ENCODE measurements at regions not wholly inside any gene's neighbourhood (a gene's known extent, or its start where the extent isn't known, plus 50 kb on each side); places are given as distances from the start of the nearest gene placed in this dataset.

GRCh38 chr18:10044054-10044453, 130.2 kb downstream of the VAPA start:
- Mint-ChIP-seq H3K36me3 (no peaks in the 10 kb centered on the region), H3K4me1 (no peaks in the 10 kb centered on the region), H3K27me3 (no peaks in the 10 kb centered on the region), H3K27ac (no peak overlapping the region), H3K9me3 (peaks cover 10% of the 10 kb centered on the region), H3K4me3 (no peak overlapping the region)
- CTCF ChIA-PET, result no interaction called here
- DNase-seq, result no peak

GRCh38 chr18:10045296-10045891, 131.6 kb downstream of the VAPA start:
- Mint-ChIP-seq H3K27ac (no peak overlapping the region), H3K4me3 (no peak overlapping the region), H3K36me3 (no peaks in the 10 kb centered on the region), H3K27me3 (no peaks in the 10 kb centered on the region), H3K4me1 (no peaks in the 10 kb centered on the region), H3K9me3 (peaks cover 10% of the 10 kb centered on the region)
- no peak for DNase-seq
- CTCF ChIA-PET, result no interaction called here

GRCh38 chr18:10046178-10046807, 132.5 kb downstream of the VAPA start:
- Mint-ChIP-seq H3K27me3 (no peaks in the 10 kb centered on the region), H3K4me3 (no peak overlapping the region), H3K9me3 (peaks cover 10% of the 10 kb centered on the region), H3K27ac (no peak overlapping the region), H3K36me3 (no peaks in the 10 kb centered on the region), H3K4me1 (no peaks in the 10 kb centered on the region)
- no peak for DNase-seq
- CTCF ChIA-PET, result no interaction called here

GRCh38 chr18:10047237-10047636, 133.4 kb downstream of the VAPA start:
- no peak for DNase-seq
- no peaks in the 10 kb centered on the region for H3K4me1 Mint-ChIP-seq
- no peaks in the 10 kb centered on the region for H3K27me3 Mint-ChIP-seq
- peaks cover 5% of the 10 kb centered on the region for H3K9me3 Mint-ChIP-seq
- H3K27ac Mint-ChIP-seq, result no peak overlapping the region
- H3K36me3 Mint-ChIP-seq, result no peaks in the 10 kb centered on the region
- CTCF ChIA-PET, result no interaction called here
- no peak overlapping the region for H3K4me3 Mint-ChIP-seq

GRCh38 chr18:10049747-10050146, 135.9 kb downstream of the VAPA start:
- no peaks in the 10 kb centered on the region for H3K36me3 Mint-ChIP-seq
- no peak overlapping the region for H3K27ac Mint-ChIP-seq
- H3K9me3 Mint-ChIP-seq, result no peaks in the 10 kb centered on the region
- no peak for DNase-seq
- no peaks in the 10 kb centered on the region for H3K4me1 Mint-ChIP-seq
- no peaks in the 10 kb centered on the region for H3K27me3 Mint-ChIP-seq
- H3K4me3 Mint-ChIP-seq, result no peak overlapping the region
- CTCF ChIA-PET, result no interaction called here

- H3K27me3 Mint-ChIP-seq, result no peaks in the 10 kb centered on the region
- H3K9me3 Mint-ChIP-seq, result no peaks in the 10 kb centered on the region
- H3K4me3 Mint-ChIP-seq, result no peak overlapping the region
- H3K27ac Mint-ChIP-seq, result no peak overlapping the region
- H3K4me1 Mint-ChIP-seq, result no peaks in the 10 kb centered on the region
- no peak for DNase-seq
- no peaks in the 10 kb centered on the region for H3K36me3 Mint-ChIP-seq
- CTCF ChIA-PET, result no interaction called here
Measured at GRCh38 chr18:10050956-10051355, 137.1 kb downstream of the VAPA start.

- H3K27me3 Mint-ChIP-seq, result no peaks in the 10 kb centered on the region
- CTCF ChIA-PET, result no interaction called here
- H3K9me3 Mint-ChIP-seq, result no peaks in the 10 kb centered on the region
- H3K4me3 Mint-ChIP-seq, result no peak overlapping the region
- no peak overlapping the region for H3K27ac Mint-ChIP-seq
- no peaks in the 10 kb centered on the region for H3K4me1 Mint-ChIP-seq
- no peak for DNase-seq
- no peaks in the 10 kb centered on the region for H3K36me3 Mint-ChIP-seq
Measured at GRCh38 chr18:10051877-10052631, 138.2 kb downstream of the VAPA start.

GRCh38 chr18:10052871-10053270, 139.1 kb downstream of the VAPA start:
- Mint-ChIP-seq H3K9me3 (no peaks in the 10 kb centered on the region), H3K36me3 (no peaks in the 10 kb centered on the region), H3K4me3 (no peak overlapping the region), H3K27ac (no peak overlapping the region), H3K4me1 (peaks cover 2% of the 10 kb centered on the region), H3K27me3 (no peaks in the 10 kb centered on the region)
- CTCF ChIA-PET, result no interaction called here
- no peak for DNase-seq

- Mint-ChIP-seq H3K36me3 (no peaks in the 10 kb centered on the region), H3K4me3 (no peak overlapping the region), H3K9me3 (no peaks in the 10 kb centered on the region), H3K27me3 (peaks cover 3% of the 10 kb centered on the region), H3K27ac (no peak overlapping the region), H3K4me1 (peaks cover 5% of the 10 kb centered on the region)
- no peak for DNase-seq
- CTCF ChIA-PET, result no interaction called here
Measured at GRCh38 chr18:10053861-10054260, 140.0 kb downstream of the VAPA start.

GRCh38 chr18:10054366-10054765, 140.6 kb downstream of the VAPA start:
- Mint-ChIP-seq H3K4me3 (no peak overlapping the region), H3K36me3 (no peaks in the 10 kb centered on the region), H3K4me1 (peaks cover 5% of the 10 kb centered on the region), H3K27me3 (peaks cover 5% of the 10 kb centered on the region), H3K27ac (no peak overlapping the region), H3K9me3 (no peaks in the 10 kb centered on the region)
- DNase-seq, result no peak
- CTCF ChIA-PET, result no interaction called here

GRCh38 chr18:10055125-10055750, 141.4 kb downstream of the VAPA start:
- CTCF ChIA-PET, result no interaction called here
- no peak overlapping the region for H3K27ac Mint-ChIP-seq
- peaks cover 10% of the 10 kb centered on the region for H3K27me3 Mint-ChIP-seq

GRCh38 chr18:10056506-10056905, 142.7 kb downstream of the VAPA start:
- Mint-ChIP-seq H3K4me3 (no peak overlapping the region), H3K27me3 (peaks cover 15% of the 10 kb centered on the region), H3K27ac (no peak overlapping the region), H3K9me3 (no peaks in the 10 kb centered on the region), H3K4me1 (peaks cover 5% of the 10 kb centered on the region), H3K36me3 (no peaks in the 10 kb centered on the region)
- DNase-seq, result no peak
- CTCF ChIA-PET, result no interaction called here

More at GRCh38 chr18:10055125-10055750, 141.4 kb downstream of the VAPA start:
- no peaks in the 10 kb centered on the region for H3K9me3 Mint-ChIP-seq
- no peak for DNase-seq
- peaks cover 5% of the 10 kb centered on the region for H3K4me1 Mint-ChIP-seq
- H3K36me3 Mint-ChIP-seq, result no peaks in the 10 kb centered on the region
- no peak overlapping the region for H3K4me3 Mint-ChIP-seq

- Mint-ChIP-seq H3K4me1 (peaks cover 5% of the 10 kb centered on the region), H3K36me3 (no peaks in the 10 kb centered on the region), H3K27me3 (peaks cover 15% of the 10 kb centered on the region), H3K27ac (no peak overlapping the region), H3K9me3 (no peaks in the 10 kb centered on the region), H3K4me3 (no peak overlapping the region)
- CTCF ChIA-PET, result no interaction called here
- no peak for DNase-seq
Measured at GRCh38 chr18:10057401-10057893, 143.6 kb downstream of the VAPA start.

GRCh38 chr18:10057894-10058791, 144.3 kb downstream of the VAPA start:
- peaks cover 15% of the 10 kb centered on the region for H3K27me3 Mint-ChIP-seq

More at GRCh38 chr18:10057894-10058791, 144.3 kb downstream of the VAPA start:
- H3K4me1 Mint-ChIP-seq, result peaks cover 5% of the 10 kb centered on the region
- no peaks in the 10 kb centered on the region for H3K9me3 Mint-ChIP-seq
- CTCF ChIA-PET, result no interaction called here
- no peak for DNase-seq
- H3K27ac Mint-ChIP-seq, result no peak overlapping the region
- H3K4me3 Mint-ChIP-seq, result no peak overlapping the region
- no peaks in the 10 kb centered on the region for H3K36me3 Mint-ChIP-seq
